Karpas-422 (cell line): ENCODE measurements at regions not wholly inside any gene's neighbourhood (a gene's known extent, or its start where the extent isn't known, plus 50 kb on each side); places are given as distances from the start of the nearest gene placed in this dataset.
"Not testable (repeated sequence)": the region's sequence is repeated elsewhere in the genome, so short reads cannot be mapped to it uniquely, and the experiment has no call there.

Experiments used
- DNase-seq: peaks from one replicate; pipeline ENCODE4 v3.0.0-alpha.2; 2015
- H2AFZ ChIP-seq: fragments of 200-600 bp; sonication (generic); 2 replicates; pipeline ENCODE4 v1.6.1; 2014; ENCODE audit warnings: antibody characterized with exemption, low read length, mixed read lengths
- H3K27ac ChIP-seq: fragments of 200-600 bp; sonication (generic); 2 replicates; pipeline ENCODE4 v1.5.1; 2014; ENCODE audit warnings: mild to moderate bottlenecking, low read length, moderate library complexity
- H3K27me3 ChIP-seq: fragments of 200-600 bp; sonication (generic); 2 replicates; pipeline ENCODE4 v1.6.1; 2014; ENCODE audit warnings: low read length, mixed read lengths
- H3K36me3 ChIP-seq: fragments of 200-600 bp; sonication (generic); 2 replicates; pipeline ENCODE4 v1.6.1; 2014; ENCODE audit warnings: low read length, mixed read lengths; ENCODE audit not compliant: insufficient read depth
- H3K4me1 ChIP-seq: fragments of 200-600 bp; sonication (generic); 2 replicates; pipeline ENCODE4 v1.6.1; 2014; ENCODE audit warnings: mild to moderate bottlenecking, low read length, mixed read lengths
- H3K4me2 ChIP-seq: fragments of 200-600 bp; sonication (generic); 2 replicates; pipeline ENCODE4 v1.6.1; 2014; ENCODE audit warnings: low read length, low read depth, mild to moderate bottlenecking; ENCODE audit not compliant: poor library complexity, severe bottlenecking
- H3K4me3 ChIP-seq: fragments of 200-600 bp; sonication (generic); 2 replicates; pipeline ENCODE4 v1.5.1; 2014; ENCODE audit warnings: mild to moderate bottlenecking, antibody characterized with exemption, low read length, mixed read lengths
- H3K79me2 ChIP-seq: fragments of 200-600 bp; sonication (generic); 2 replicates; pipeline ENCODE4 v1.6.1; 2014; ENCODE audit warnings: mild to moderate bottlenecking, low read length, mixed read lengths
- H3K9ac ChIP-seq: fragments of 200-600 bp; sonication (generic); 2 replicates; pipeline ENCODE4 v1.6.0; 2014; ENCODE audit warnings: low read length
- H3K9me2 ChIP-seq: fragments of 200-600 bp; sonication (generic), shearing (Covaris generic); replicated peaks from 2 replicates; pipeline ENCODE4 v1.6.0; 2014; ENCODE audit warnings: mild to moderate bottlenecking, low read length, moderate library complexity; ENCODE audit not compliant: insufficient read depth
- H3K9me3 ChIP-seq: fragments of 300-700, 200-600 bp; sonication (generic); 2 replicates; pipeline ENCODE4 v1.6.1; 2014; ENCODE audit warnings: low read length, mixed read lengths
- H4K20me1 ChIP-seq: fragments of 200-600 bp; sonication (generic); 2 replicates; pipeline ENCODE4 v1.6.1; 2014; ENCODE audit warnings: mild to moderate bottlenecking, antibody characterized with exemption, low read length, low read depth; ENCODE audit not compliant: insufficient read depth

DNA sequence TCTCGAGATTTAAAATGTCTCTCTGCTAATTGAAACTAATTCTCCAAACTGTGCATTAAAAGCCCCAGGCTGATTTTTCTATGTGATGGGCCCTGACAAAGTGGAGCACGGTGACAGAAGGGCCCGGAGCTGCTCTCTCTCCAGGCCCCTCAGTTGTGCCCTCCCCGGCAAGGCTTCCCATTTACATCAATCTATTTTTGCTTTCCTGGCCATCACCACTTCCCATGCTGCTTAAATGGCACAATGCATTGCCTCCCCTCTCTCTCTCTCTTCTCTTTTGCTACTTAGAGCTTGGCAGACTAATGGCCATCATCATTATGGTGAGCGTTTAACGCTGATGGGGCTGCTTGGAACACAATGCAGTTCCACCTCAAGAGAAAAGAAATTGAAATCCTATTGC lies 270.7 kb upstream of the DIO3 start:
- H3K4me3 ChIP-seq, result no peak overlapping the region
- H3K9ac ChIP-seq, result no peak overlapping the region
- no peaks in the 10 kb centered on the region for H4K20me1 ChIP-seq
- no peaks in the 10 kb centered on the region for H3K36me3 ChIP-seq
- no peak overlapping the region for H2AFZ ChIP-seq
- DNase-seq, result no peak
- no peaks in the 10 kb centered on the region for H3K9me2 ChIP-seq
- no peaks in the 10 kb centered on the region for H3K27me3 ChIP-seq
- no peak overlapping the region for H3K27ac ChIP-seq
- no peaks in the 10 kb centered on the region for H3K9me3 ChIP-seq
- no peaks in the 10 kb centered on the region for H3K79me2 ChIP-seq
- no peaks in the 10 kb centered on the region for H3K4me1 ChIP-seq
- no peak overlapping the region for H3K4me2 ChIP-seq

DNA sequence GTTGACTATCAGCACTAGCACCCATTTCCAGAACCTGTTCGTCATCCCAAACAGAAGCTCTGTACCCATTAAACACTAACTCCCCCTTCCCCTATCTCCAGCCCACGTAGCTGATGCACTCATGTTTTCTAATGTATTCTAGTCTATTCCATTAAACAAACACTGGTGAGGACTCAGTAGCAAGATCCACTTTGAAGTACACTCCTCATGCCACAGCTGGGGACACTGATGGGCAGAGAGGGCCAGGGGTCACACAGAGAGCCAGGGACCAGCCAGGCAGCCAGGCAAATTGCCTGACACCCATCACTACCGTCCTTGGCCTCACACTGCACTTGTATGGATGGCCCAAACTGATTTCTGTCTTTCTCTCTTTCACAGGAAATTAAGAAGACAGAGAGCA lies 269.9 kb upstream of the DIO3 start:
- Histone ChIP-seq H3K4me2 (no peak overlapping the region), H3K36me3 (no peaks in the 10 kb centered on the region), H3K27ac (no peak overlapping the region), H3K9me3 (no peaks in the 10 kb centered on the region), H3K79me2 (no peaks in the 10 kb centered on the region), H4K20me1 (no peaks in the 10 kb centered on the region), H3K4me3 (no peak overlapping the region), H3K4me1 (no peaks in the 10 kb centered on the region), H3K27me3 (no peaks in the 10 kb centered on the region), H3K9ac (no peak overlapping the region), H3K9me2 (no peaks in the 10 kb centered on the region), H2AFZ (no peak overlapping the region)
- no peak for DNase-seq

- Histone ChIP-seq H3K4me1 (no peaks in the 10 kb centered on the region), H3K9ac (no peak overlapping the region), H3K4me2 (no peak overlapping the region), H3K9me3 (0 out of 2 replicates have a peak, but pooled peaks cover 6% of the 10 kb centered on the region), H3K9me2 (no peaks in the 10 kb centered on the region), H3K79me2 (no peaks in the 10 kb centered on the region), H3K27me3 (no peaks in the 10 kb centered on the region), H4K20me1 (no peaks in the 10 kb centered on the region), H2AFZ (no peak overlapping the region), H3K36me3 (no peaks in the 10 kb centered on the region), H3K4me3 (no peak overlapping the region), H3K27ac (no peak overlapping the region)
- DNase-seq, result no peak
These were observed 268.8 kb upstream of the DIO3 start for GRCh38 chr14:101292448-101292847.

GRCh38 chr14:101293605-101294004 lies 267.7 kb upstream of the DIO3 start:
- Histone ChIP-seq H3K9me2 (no peaks in the 10 kb centered on the region), H3K4me3 (no peak overlapping the region), H3K9ac (no peak overlapping the region), H3K36me3 (no peaks in the 10 kb centered on the region), H4K20me1 (no peaks in the 10 kb centered on the region), H3K79me2 (no peaks in the 10 kb centered on the region), H3K27me3 (no peaks in the 10 kb centered on the region), H3K4me2 (no peak overlapping the region), H2AFZ (no peak overlapping the region), H3K27ac (no peak overlapping the region), H3K9me3 (0 out of 2 replicates have a peak, but pooled peaks cover 6% of the 10 kb centered on the region), H3K4me1 (no peaks in the 10 kb centered on the region)
- DNase-seq, result no peak

GRCh38 chr14:101294136-101294535 lies 267.2 kb upstream of the DIO3 start:
- no peaks in the 10 kb centered on the region for H3K9me2 ChIP-seq

GRCh38 chr14:101299781-101300180 lies 261.5 kb upstream of the DIO3 start:
- not testable (repeated sequence) for H3K9ac ChIP-seq, H3K27ac ChIP-seq, H3K79me2 ChIP-seq, H2AFZ ChIP-seq, H3K4me1 ChIP-seq, H3K4me3 ChIP-seq, H3K9me3 ChIP-seq, H3K4me2 ChIP-seq, H3K27me3 ChIP-seq, H3K36me3 ChIP-seq, H4K20me1 ChIP-seq, H3K9me2 ChIP-seq, DNase-seq

More at GRCh38 chr14:101294136-101294535, 267.2 kb upstream of the DIO3 start:
- DNase-seq, result no peak
- Histone ChIP-seq H3K27ac (no peak overlapping the region), H4K20me1 (no peaks in the 10 kb centered on the region), H3K79me2 (no peaks in the 10 kb centered on the region), H3K9me3 (0 out of 2 replicates have a peak, but pooled peaks cover 6% of the 10 kb centered on the region), H3K4me2 (no peak overlapping the region), H3K27me3 (no peaks in the 10 kb centered on the region), H3K4me3 (no peak overlapping the region), H3K9ac (no peak overlapping the region), H3K4me1 (no peaks in the 10 kb centered on the region), H3K36me3 (no peaks in the 10 kb centered on the region), H2AFZ (no peak overlapping the region)

DNA sequence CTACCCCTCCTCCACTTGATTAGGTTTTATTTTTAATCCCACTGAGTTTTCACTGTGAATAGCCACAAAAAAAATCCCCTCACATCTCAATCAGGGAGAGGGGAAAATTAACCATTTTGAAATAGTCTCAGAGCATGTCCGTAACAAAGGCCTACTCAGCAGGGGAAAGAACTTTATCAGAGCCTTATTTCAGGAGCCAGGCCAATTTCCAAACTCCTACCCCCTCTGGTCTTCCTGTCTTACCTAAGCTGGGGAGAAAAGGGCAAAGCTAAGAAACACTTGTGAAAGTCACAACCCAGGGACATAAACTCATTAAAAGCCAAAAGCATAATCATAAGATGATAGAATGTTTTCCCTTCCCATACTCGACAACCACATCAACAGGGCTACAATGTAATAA lies 260.3 kb upstream of the DIO3 start:
- H3K27ac ChIP-seq, result no peak overlapping the region
- H3K9me3 ChIP-seq, result 0 out of 2 replicates have a peak, but pooled peaks cover 6% of the 10 kb centered on the region
- no peak overlapping the region for H2AFZ ChIP-seq
- H3K4me2 ChIP-seq, result no peak overlapping the region
- H3K27me3 ChIP-seq, result no peaks in the 10 kb centered on the region
- H3K4me3 ChIP-seq, result no peak overlapping the region
- H3K4me1 ChIP-seq, result no peaks in the 10 kb centered on the region
- no peak for DNase-seq
- no peaks in the 10 kb centered on the region for H3K79me2 ChIP-seq
- H4K20me1 ChIP-seq, result no peaks in the 10 kb centered on the region
- no peaks in the 10 kb centered on the region for H3K9me2 ChIP-seq
- H3K9ac ChIP-seq, result no peak overlapping the region
- no peaks in the 10 kb centered on the region for H3K36me3 ChIP-seq

DNA sequence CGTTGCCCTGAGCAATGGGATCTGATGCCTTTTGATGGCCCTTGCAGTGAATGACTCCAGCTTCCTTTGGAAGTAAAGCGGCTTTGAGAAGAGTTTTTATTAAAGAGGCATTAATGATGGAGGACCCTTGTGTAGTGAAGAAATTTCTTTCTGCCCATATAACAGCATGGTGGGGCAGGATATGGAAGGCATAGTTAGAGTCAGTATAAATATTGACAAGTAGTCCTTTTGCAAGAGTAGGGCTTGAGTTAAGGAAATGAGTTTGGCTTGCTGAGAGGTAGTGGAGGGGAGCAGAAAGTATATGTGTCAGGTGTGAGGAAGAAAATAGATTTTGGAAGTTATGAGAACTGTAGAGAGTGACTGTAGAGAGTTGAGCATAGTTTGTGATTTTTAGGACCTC lies 254.1 kb upstream of the DIO3 start:
- not testable (repeated sequence) for H2AFZ ChIP-seq, H3K36me3 ChIP-seq, H3K4me2 ChIP-seq, H3K79me2 ChIP-seq, H3K4me3 ChIP-seq, H4K20me1 ChIP-seq, H3K27me3 ChIP-seq, H3K27ac ChIP-seq, H3K9ac ChIP-seq, DNase-seq, H3K9me2 ChIP-seq, H3K9me3 ChIP-seq, H3K4me1 ChIP-seq

- not testable (repeated sequence) for H3K79me2 ChIP-seq, H3K4me2 ChIP-seq, H3K4me1 ChIP-seq, H3K27ac ChIP-seq, H3K9me2 ChIP-seq, H3K9ac ChIP-seq, H4K20me1 ChIP-seq, H3K27me3 ChIP-seq, DNase-seq, H3K36me3 ChIP-seq, H2AFZ ChIP-seq, H3K4me3 ChIP-seq
- peaks cover 14% of the 10 kb centered on the region; the same call in 1 of the 2 replicates for H3K9me3 ChIP-seq
These were observed 250.1 kb upstream of the DIO3 start for GRCh38 chr14:101311186-101311585.
